GM12878 (cell line): ENCODE measurements at regions not wholly inside any gene's neighbourhood (a gene's known extent, or its start where the extent isn't known, plus 50 kb on each side); places are given as distances from the start of the nearest gene placed in this dataset.

Experiments
- BCL11A ChIP-seq: IDR thresholded peaks from 2 replicates; pipeline ENCODE4 v1.6.1; 2011; ENCODE audit warnings: low read depth, low read length
- DPF2 ChIP-seq: fragments of 450-650 bp; IDR thresholded peaks from 2 replicates; pipeline ENCODE4 v1.6.1; 2017; ENCODE audit warnings: mild to moderate bottlenecking
- EP300 ChIP-seq, 2 experiments: fragments of 150-350 bp in 1 of 2; IDR thresholded peaks; 2 replicates each; pipeline ENCODE4 v1.6.1; 2011 to 2012; ENCODE audit warnings: low read depth in 2 of 2, low read length in 2 of 2, borderline replicate concordance in 1 of 2, improper control_type of control experiment in 1 of 2, inconsistent platforms in 1 of 2; ENCODE audit not compliant: control insufficient read depth in 1 of 2
- EZH2 ChIP-seq: IDR thresholded peaks from 2 replicates; pipeline ENCODE4 v1.6.1; 2012; ENCODE audit warnings: low read depth, mild to moderate bottlenecking, control low read depth, inconsistent platforms, low read length, borderline replicate concordance; ENCODE audit not compliant: control insufficient read depth
- IKZF2 ChIP-seq, 2 experiments: fragments of 450-650 bp; IDR thresholded peaks; 2 replicates each; pipeline ENCODE4 v1.6.1; 2017; ENCODE audit warnings: mild to moderate bottlenecking in 2 of 2, moderate library complexity in 2 of 2
- JUNB ChIP-seq: IDR thresholded peaks from 2 replicates; pipeline ENCODE4 v1.6.1; 2016; ENCODE audit warnings: antibody characterized with exemption, mild to moderate bottlenecking
- NBN ChIP-seq: fragments of 450-650 bp; IDR thresholded peaks from 2 replicates; pipeline ENCODE4 v1.6.1; 2016
- POLR2A ChIP-seq: IDR thresholded peaks from 2 replicates; pipeline ENCODE4 v1.6.1; 2011; ENCODE audit warnings: low read depth, mild to moderate bottlenecking, low read length
- RFX5 ChIP-seq: IDR thresholded peaks from 2 replicates; pipeline ENCODE4 v1.6.1; 2011; ENCODE audit warnings: low read depth, low read length, improper control_type of control experiment
- SIX5 ChIP-seq: IDR thresholded peaks from 2 replicates; pipeline ENCODE4 v1.6.1; 2011; ENCODE audit warnings: mild to moderate bottlenecking, low read depth, low read length, moderate library complexity; ENCODE audit not compliant: severe bottlenecking
- SPI1 ChIP-seq: IDR thresholded peaks from 2 replicates; pipeline ENCODE4 v1.6.1; 2011; ENCODE audit warnings: low read depth, mild to moderate bottlenecking, low read length, moderate library complexity, borderline replicate concordance; ENCODE audit not compliant: insufficient read depth
- TAF1 ChIP-seq: IDR thresholded peaks from 2 replicates; pipeline ENCODE4 v1.6.1; 2011; ENCODE audit warnings: mild to moderate bottlenecking, low read depth, low read length, borderline replicate concordance
- ZNF274 ChIP-seq: IDR thresholded peaks from one replicate; pipeline ENCODE4 v1.8.0; 2011; ENCODE audit not compliant: insufficient read length, insufficient read depth
- ZZZ3 ChIP-seq: IDR thresholded peaks from 2 replicates; pipeline ENCODE4 v1.6.1; 2011; ENCODE audit warnings: low read depth; ENCODE audit not compliant: control insufficient read depth, insufficient read length

DNA sequence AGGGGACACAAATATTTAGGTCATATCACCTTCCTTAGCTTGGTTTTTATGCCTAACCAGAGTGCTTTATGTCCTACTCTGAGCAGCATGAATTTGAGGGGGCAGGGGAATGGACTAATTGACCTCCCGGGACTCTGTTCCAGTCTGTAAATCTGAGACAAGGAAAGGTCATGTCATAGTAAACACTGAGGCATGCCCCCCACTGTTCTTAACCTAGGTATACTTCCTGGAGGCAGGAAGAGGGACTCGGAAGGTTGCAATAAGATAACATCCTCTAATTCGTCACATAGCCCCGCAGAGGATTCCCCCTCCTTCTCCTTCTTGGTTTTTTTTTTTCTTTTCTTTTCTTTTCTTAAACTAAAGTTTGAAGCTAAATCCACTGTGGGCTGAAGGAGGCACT, 540.3 kb upstream of the CADM1 start:
- TF ChIP-seq DPF2: no peak
- no peak for TF ChIP-seq TAF1
- no peak for TF ChIP-seq EZH2
- TF ChIP-seq SIX5: no peak
- TF ChIP-seq ZZZ3: no peak
- TF ChIP-seq ZNF274: no peak
- no peak for TF ChIP-seq RFX5
- no peak for TF ChIP-seq EP300 (IDR thresholded peaks at IDR 0.05; ENCODE audit: borderline replicate concordance in 1 of 2, control insufficient read depth in 1 of 2, low read depth in 2 of 2, low read length in 2 of 2)
- TF ChIP-seq JUNB: no peak
- TF ChIP-seq POLR2A: no peak
- TF ChIP-seq NBN: no peak
- TF ChIP-seq BCL11A: no peak
- TF ChIP-seq SPI1: no peak
- no peak for TF ChIP-seq IKZF2 (IDR thresholded peaks at IDR 0.05)
